ENCODE measurements at regions not wholly inside any gene's neighbourhood (a gene's known extent, or its start where the extent isn't known, plus 50 kb on each side); places are given as distances from the start of the nearest gene placed in this dataset.

GRCh38 chr7:85586091-85586490, 399.2 kb upstream of the SEMA3D start:
- H3K36me3 Mint-ChIP-seq (ENCODE audit: insufficient read depth, unreplicated experiment): no peaks in the 10 kb centered on the region
- H3K4me1 Mint-ChIP-seq (ENCODE audit: insufficient read depth, unreplicated experiment): no peaks in the 10 kb centered on the region
- TF ChIP-seq CTCF (IDR thresholded peaks at IDR 0.05; ENCODE audit: unreplicated experiment): no peak
- no TSS peak for BruUV-seq (replicated peaks)
- H3K27ac Mint-ChIP-seq (ENCODE audit: low read depth, unreplicated experiment): no peak overlapping the region
- peaks cover 60% of the 10 kb centered on the region for H3K27me3 Mint-ChIP-seq (ENCODE audit: insufficient read depth, unreplicated experiment)
- H3K4me3 Mint-ChIP-seq (ENCODE audit: unreplicated experiment): no peak overlapping the region
- DNase-seq (ENCODE audit: unreplicated experiment): no peak
- H3K9me3 Mint-ChIP-seq (ENCODE audit: unreplicated experiment): no peaks in the 10 kb centered on the region
- intact Hi-C loops (cut with micrococcal nuclease): no loop called here
- CTCF ChIA-PET: no interaction called here
- POLR2A ChIA-PET: no interaction called here

- Mint-ChIP-seq H3K4me3 (ENCODE audit: unreplicated experiment) (no peak overlapping the region), H3K36me3 (ENCODE audit: insufficient read depth, unreplicated experiment) (no peaks in the 10 kb centered on the region), H3K27me3 (ENCODE audit: insufficient read depth, unreplicated experiment) (peaks cover 68% of the 10 kb centered on the region), H3K4me1 (ENCODE audit: insufficient read depth, unreplicated experiment) (no peaks in the 10 kb centered on the region), H3K9me3 (ENCODE audit: unreplicated experiment) (no peaks in the 10 kb centered on the region), H3K27ac (ENCODE audit: low read depth, unreplicated experiment) (no peak overlapping the region)
- intact Hi-C loops (cut with micrococcal nuclease): no loop called here
- ChIA-PET CTCF (interaction anchor here (1.0 kb wide), 1 partner anchor 14 kb away, joined by 3 read pairs; no protein-coding TSS in a partner anchor), POLR2A (no interaction called here)
- no TSS peak for BruUV-seq (replicated peaks)
- DNase-seq (ENCODE audit: unreplicated experiment): no peak
- no peak for TF ChIP-seq CTCF (IDR thresholded peaks at IDR 0.05; ENCODE audit: unreplicated experiment)
These were observed 396.5 kb upstream of the SEMA3D start for GRCh38 chr7:85583131-85583953.

GRCh38 chr7:85573844-85574243, 387.0 kb upstream of the SEMA3D start:
- intact Hi-C loops (cut with micrococcal nuclease): no loop called here
- BruUV-seq (replicated peaks): no TSS peak
- DNase-seq (ENCODE audit: unreplicated experiment): no peak
- ChIA-PET POLR2A (no interaction called here), CTCF (interaction anchor here (1.4 kb wide), 1 partner anchor 177 kb away, joined by 3 read pairs; no protein-coding TSS in a partner anchor)
- Mint-ChIP-seq H3K36me3 (ENCODE audit: insufficient read depth, unreplicated experiment) (no peaks in the 10 kb centered on the region), H3K27me3 (ENCODE audit: insufficient read depth, unreplicated experiment) (peaks cover 78% of the 10 kb centered on the region), H3K9me3 (ENCODE audit: unreplicated experiment) (no peaks in the 10 kb centered on the region), H3K4me3 (ENCODE audit: unreplicated experiment) (no peak overlapping the region), H3K27ac (ENCODE audit: low read depth, unreplicated experiment) (no peak overlapping the region), H3K4me1 (ENCODE audit: insufficient read depth, unreplicated experiment) (no peaks in the 10 kb centered on the region)
- no peak for TF ChIP-seq CTCF (IDR thresholded peaks at IDR 0.05; ENCODE audit: unreplicated experiment)

GRCh38 chr7:85573346-85573745, 386.5 kb upstream of the SEMA3D start:
- no TSS peak for BruUV-seq (replicated peaks)
- intact Hi-C loops (cut with micrococcal nuclease): no loop called here
- H3K27ac Mint-ChIP-seq (ENCODE audit: low read depth, unreplicated experiment): no peak overlapping the region
- no peaks in the 10 kb centered on the region for H3K4me1 Mint-ChIP-seq (ENCODE audit: insufficient read depth, unreplicated experiment)
- no peaks in the 10 kb centered on the region for H3K9me3 Mint-ChIP-seq (ENCODE audit: unreplicated experiment)
- CTCF ChIA-PET: interaction anchor here (0.6 to 1.4 kb wide), 2 partner anchors 19 to 178 kb away, joined by 3 read pairs; no protein-coding TSS in a partner anchor
- no peak overlapping the region for H3K4me3 Mint-ChIP-seq (ENCODE audit: unreplicated experiment)
- no peak for DNase-seq (ENCODE audit: unreplicated experiment)
- no peaks in the 10 kb centered on the region for H3K36me3 Mint-ChIP-seq (ENCODE audit: insufficient read depth, unreplicated experiment)
- peaks cover 79% of the 10 kb centered on the region for H3K27me3 Mint-ChIP-seq (ENCODE audit: insufficient read depth, unreplicated experiment)
- TF ChIP-seq CTCF (IDR thresholded peaks at IDR 0.05; ENCODE audit: unreplicated experiment): no peak
- POLR2A ChIA-PET: no interaction called here

Measured in MCF 10A (cell line).